ENCODE measurements at regions not wholly inside any gene's neighbourhood (a gene's known extent, or its start where the extent isn't known, plus 50 kb on each side); places are given as distances from the start of the nearest gene placed in this dataset.

DNA sequence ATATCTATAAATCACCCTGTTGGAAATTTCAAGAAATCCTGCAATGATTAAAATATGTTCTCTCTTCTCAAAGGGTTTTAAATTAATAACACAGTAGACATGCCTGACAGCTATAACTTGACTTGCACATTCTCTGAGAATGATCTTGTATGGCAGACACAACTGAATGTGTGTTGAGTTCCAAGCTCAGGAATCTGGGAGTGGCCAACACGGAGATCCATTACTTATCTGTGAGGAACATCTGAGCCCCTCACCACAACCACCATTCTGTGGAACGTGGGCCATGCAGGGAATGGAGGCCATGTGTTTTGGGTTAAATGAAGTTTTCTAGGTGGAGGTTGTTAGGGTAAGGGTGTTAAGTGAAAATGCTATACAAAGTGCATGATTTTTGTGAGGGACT lies 105.3 kb upstream of the CHMP2B start (continued):
- TF ChIP-seq GTF2F1 (IDR thresholded peaks at IDR 0.05; ENCODE audit: borderline replicate concordance, low read depth, low read length) (no peak), CBX8 (IDR thresholded peaks at IDR 0.05; ENCODE audit: borderline replicate concordance, low read depth, low read length) (no peak), HDAC2 (IDR thresholded peaks at IDR 0.05; ENCODE audit: borderline replicate concordance in 1 of 2, low read depth in 2 of 2, low read length in 2 of 2) (no peak), ASH2L (IDR thresholded peaks at IDR 0.05; ENCODE audit: low read length) (no peak)
- TF ChIP-seq, protein P1, sequence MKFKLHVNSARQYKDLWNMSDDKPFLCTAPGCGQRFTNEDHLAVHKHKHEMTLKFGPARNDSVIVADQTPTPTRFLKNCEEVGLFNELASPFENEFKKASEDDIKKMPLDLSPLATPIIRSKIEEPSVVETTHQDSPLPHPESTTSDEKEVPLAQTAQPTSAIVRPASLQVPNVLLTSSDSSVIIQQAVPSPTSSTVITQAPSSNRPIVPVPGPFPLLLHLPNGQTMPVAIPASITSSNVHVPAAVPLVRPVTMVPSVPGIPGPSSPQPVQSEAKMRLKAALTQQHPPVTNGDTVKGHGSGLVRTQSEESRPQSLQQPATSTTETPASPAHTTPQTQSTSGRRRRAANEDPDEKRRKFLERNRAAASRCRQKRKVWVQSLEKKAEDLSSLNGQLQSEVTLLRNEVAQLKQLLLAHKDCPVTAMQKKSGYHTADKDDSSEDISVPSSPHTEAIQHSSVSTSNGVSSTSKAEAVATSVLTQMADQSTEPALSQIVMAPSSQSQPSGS (IDR thresholded peaks at IDR 0.05; ENCODE audit: low read length) = no peak

Data from H1 (cell line).